ENCODE measurements at regions not wholly inside any gene's neighbourhood (a gene's known extent, or its start where the extent isn't known, plus 50 kb on each side); places are given as distances from the start of the nearest gene placed in this dataset.

- ChIA-PET CTCF (interaction anchor here (3.7 kb wide), 1 partner anchor 11 kb away, joined by 19 read pairs; no protein-coding TSS in a partner anchor), POLR2A (no interaction called here)
- DNase-seq (ENCODE audit: extremely low spot score) = no peak
- no peak for TF ChIP-seq CTCF (IDR thresholded peaks at IDR 0.05; ENCODE audit: control extremely low read depth, extremely low read depth, low read depth, missing control alignments)
These were observed 153.2 kb downstream of the KATNIP start for GRCh38 chr16:27703121-27703520.

- TF ChIP-seq CTCF (IDR thresholded peaks at IDR 0.05; ENCODE audit: control extremely low read depth, extremely low read depth, low read depth, missing control alignments) = no peak
- POLR2A ChIA-PET = no interaction called here
- DNase-seq (ENCODE audit: extremely low spot score) = no peak
- CTCF ChIA-PET = interaction anchor here (3.7 kb wide), 1 partner anchor 12 kb away, joined by 19 read pairs; no protein-coding TSS in a partner anchor
These were observed 153.6 kb downstream of the KATNIP start for GRCh38 chr16:27703545-27703944.

GRCh38 chr16:27704252-27704651 is 154.3 kb downstream of the KATNIP start:
- TF ChIP-seq CTCF (IDR thresholded peaks at IDR 0.05; ENCODE audit: control extremely low read depth, extremely low read depth, low read depth, missing control alignments) = no peak
- DNase-seq (ENCODE audit: extremely low spot score) = no peak
- CTCF ChIA-PET = interaction anchor here (0.7 to 3.7 kb wide), 3 partner anchors 11 to 34 kb away, joined by 3 to 19 read pairs (median 7); no protein-coding TSS in a partner anchor
- POLR2A ChIA-PET = no interaction called here

GRCh38 chr16:27706156-27706865 is 156.4 kb downstream of the KATNIP start:
- no peak for TF ChIP-seq CTCF (IDR thresholded peaks at IDR 0.05; ENCODE audit: control extremely low read depth, extremely low read depth, low read depth, missing control alignments)
- no peak for DNase-seq (ENCODE audit: extremely low spot score)
- POLR2A ChIA-PET = interaction anchor here (0.5 kb wide), 1 partner anchor 126 kb away, joined by 5 read pairs; no protein-coding TSS in a partner anchor
- CTCF ChIA-PET = interaction anchor here (2.5 to 3.7 kb wide), 2 partner anchors 9 to 14 kb away, joined by 7 to 19 read pairs; no protein-coding TSS in a partner anchor

- POLR2A ChIA-PET = interaction anchor here (0.6 kb wide), 1 partner anchor 13 kb away, joined by 3 read pairs; no protein-coding TSS in a partner anchor
- no peak for DNase-seq (ENCODE audit: extremely low spot score)
- CTCF ChIA-PET = interaction anchor here (1.0 to 3.7 kb wide), 2 partner anchors 15 to 16 kb away, joined by 3 to 19 read pairs; no protein-coding TSS in a partner anchor
- no peak for TF ChIP-seq CTCF (IDR thresholded peaks at IDR 0.05; ENCODE audit: control extremely low read depth, extremely low read depth, low read depth, missing control alignments)
These were observed 157.1 kb downstream of the KATNIP start for GRCh38 chr16:27706866-27707685.

- POLR2A ChIA-PET = no interaction called here
- no peak for DNase-seq (ENCODE audit: extremely low spot score)
- TF ChIP-seq CTCF (IDR thresholded peaks at IDR 0.05; ENCODE audit: control extremely low read depth, extremely low read depth, low read depth, missing control alignments) = no peak
- CTCF ChIA-PET = no interaction called here
These were observed 158.7 kb downstream of the KATNIP start for GRCh38 chr16:27708651-27709050.
